PC-9 (cell line): ENCODE measurements at regions not wholly inside any gene's neighbourhood (a gene's known extent, or its start where the extent isn't known, plus 50 kb on each side); places are given as distances from the start of the nearest gene placed in this dataset.

ENCODE experiments used
- EZH2 ChIP-seq: fragments of 200-600 bp; sonication (generic); IDR thresholded peaks from 2 replicates; pipeline ENCODE4 v1.8.0; 2017; ENCODE audit warnings: antibody characterized with exemption, low read depth
- TF ChIP-seq, protein P1 (sequence below): fragments of 200-600 bp; sonication (generic); conservative IDR thresholded peaks from 2 replicates; pipeline ENCODE4 v1.6.1; 2017; ENCODE audit warnings: mixed run types, antibody characterized with exemption, mild to moderate bottlenecking, moderate library complexity

DNA sequence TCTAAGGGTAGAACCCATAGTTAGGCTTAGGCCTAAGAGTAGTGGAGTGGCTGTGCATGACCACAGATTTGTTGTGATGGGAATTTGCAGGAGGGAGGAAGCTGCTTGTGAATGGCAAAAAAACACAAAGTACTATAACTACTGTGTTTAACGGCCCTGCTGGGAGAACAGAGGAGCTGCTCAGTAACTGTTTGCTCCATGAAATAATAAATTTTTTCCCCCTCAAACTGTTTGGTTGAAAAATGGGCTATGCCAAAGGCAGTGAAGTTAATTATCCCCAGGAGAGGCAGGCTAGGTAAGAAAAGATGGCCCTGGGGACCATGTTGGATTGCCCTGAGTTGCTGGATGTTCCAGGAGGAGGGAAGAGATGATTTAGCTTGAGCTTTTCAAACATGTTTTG lies 216.1 kb upstream of the ADRA1D start:
- TF ChIP-seq, protein P1, sequence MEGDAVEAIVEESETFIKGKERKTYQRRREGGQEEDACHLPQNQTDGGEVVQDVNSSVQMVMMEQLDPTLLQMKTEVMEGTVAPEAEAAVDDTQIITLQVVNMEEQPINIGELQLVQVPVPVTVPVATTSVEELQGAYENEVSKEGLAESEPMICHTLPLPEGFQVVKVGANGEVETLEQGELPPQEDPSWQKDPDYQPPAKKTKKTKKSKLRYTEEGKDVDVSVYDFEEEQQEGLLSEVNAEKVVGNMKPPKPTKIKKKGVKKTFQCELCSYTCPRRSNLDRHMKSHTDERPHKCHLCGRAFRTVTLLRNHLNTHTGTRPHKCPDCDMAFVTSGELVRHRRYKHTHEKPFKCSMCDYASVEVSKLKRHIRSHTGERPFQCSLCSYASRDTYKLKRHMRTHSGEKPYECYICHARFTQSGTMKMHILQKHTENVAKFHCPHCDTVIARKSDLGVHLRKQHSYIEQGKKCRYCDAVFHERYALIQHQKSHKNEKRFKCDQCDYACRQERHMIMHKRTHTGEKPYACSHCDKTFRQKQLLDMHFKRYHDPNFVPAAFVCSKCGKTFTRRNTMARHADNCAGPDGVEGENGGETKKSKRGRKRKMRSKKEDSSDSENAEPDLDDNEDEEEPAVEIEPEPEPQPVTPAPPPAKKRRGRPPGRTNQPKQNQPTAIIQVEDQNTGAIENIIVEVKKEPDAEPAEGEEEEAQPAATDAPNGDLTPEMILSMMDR = no peak
- TF ChIP-seq EZH2 = no peak
